PFSK-1 (cell line): ENCODE measurements at regions not wholly inside any gene's neighbourhood (a gene's known extent, or its start where the extent isn't known, plus 50 kb on each side); places are given as distances from the start of the nearest gene placed in this dataset.

Source experiments
- POLR2AphosphoS5 ChIP-seq: IDR thresholded peaks from 2 replicates; pipeline ENCODE4 v1.6.1; 2012; ENCODE audit warnings: low read depth, mild to moderate bottlenecking, control low read depth, low read length, moderate library complexity
- REST ChIP-seq, 2 experiments: IDR thresholded peaks; 2 replicates each; pipeline versions ENCODE4 v1.6.1 to v1.8.0; 2011 to 2012; ENCODE audit warnings: low read depth in 2 of 2, low read length in 2 of 2, control low read depth in 1 of 2, inconsistent platforms in 1 of 2, mild to moderate bottlenecking in 1 of 2, moderate library complexity in 1 of 2; ENCODE audit not compliant: insufficient read depth in 1 of 2
- TAF1 ChIP-seq: IDR thresholded peaks from 2 replicates; pipeline ENCODE4 v1.6.1; 2012; ENCODE audit warnings: low read length, control low read depth, borderline replicate concordance; ENCODE audit not compliant: insufficient read depth

- TF ChIP-seq TAF1 (no peak), POLR2AphosphoS5 (no peak), REST (IDR thresholded peaks at IDR 0.05; ENCODE audit: insufficient read depth in 1 of 2, low read depth in 2 of 2, low read length in 2 of 2) (no peak)
These were observed 219.8 kb downstream of the SH3BP4 start for GRCh38 chr2:235171550-235172031.
